ENCODE measurements at regions not wholly inside any gene's neighbourhood (a gene's known extent, or its start where the extent isn't known, plus 50 kb on each side); places are given as distances from the start of the nearest gene placed in this dataset.

- no peak for DNase-seq (ENCODE audit: low read depth in 2 of 3, low spot score in 2 of 3)
Measured at GRCh38 chr22:49642331-49642730, 185.3 kb downstream of the BRD1 start.

- DNase-seq (ENCODE audit: low read depth in 2 of 3, low spot score in 2 of 3): no peak
Measured at GRCh38 chr22:49641770-49642313, 185.8 kb downstream of the BRD1 start.

GRCh38 chr22:49640366-49641095 is 187.1 kb downstream of the BRD1 start:
- DNase-seq (ENCODE audit: low read depth in 2 of 3, low spot score in 2 of 3): no peak

GRCh38 chr22:49639956-49640355 is 187.7 kb downstream of the BRD1 start:
- no peak for DNase-seq (ENCODE audit: low read depth in 2 of 3, low spot score in 2 of 3)

GRCh38 chr22:49638788-49639187 is 188.9 kb downstream of the BRD1 start:
- no peak for DNase-seq (ENCODE audit: low read depth in 2 of 3, low spot score in 2 of 3)

GRCh38 chr22:49638001-49638400 is 189.7 kb downstream of the BRD1 start:
- DNase-seq (ENCODE audit: low read depth in 2 of 3, low spot score in 2 of 3): no peak

GRCh38 chr22:49637255-49637760 is 190.4 kb downstream of the BRD1 start:
- no peak for DNase-seq (ENCODE audit: low read depth in 2 of 3, low spot score in 2 of 3)

GRCh38 chr22:49636649-49637048 is 191.0 kb downstream of the BRD1 start:
- no peak for DNase-seq (ENCODE audit: low read depth in 2 of 3, low spot score in 2 of 3)

- no peak for DNase-seq (ENCODE audit: low read depth in 2 of 3, low spot score in 2 of 3)
Measured at GRCh38 chr22:49636214-49636613, 191.5 kb downstream of the BRD1 start.

GRCh38 chr22:49634006-49634772 is 193.5 kb downstream of the BRD1 start:
- DNase-seq (ENCODE audit: low read depth in 2 of 3, low spot score in 2 of 3): no peak

GRCh38 chr22:49633010-49633324 is 194.7 kb downstream of the BRD1 start:
- no peak for DNase-seq (ENCODE audit: low read depth in 2 of 3, low spot score in 2 of 3)

GRCh38 chr22:49632199-49633009 is 195.3 kb downstream of the BRD1 start:
- no peak for DNase-seq (ENCODE audit: low read depth in 2 of 3, low spot score in 2 of 3)

GRCh38 chr22:49630448-49630946 is 197.2 kb downstream of the BRD1 start:
- no peak for DNase-seq (ENCODE audit: low read depth in 2 of 3, low spot score in 2 of 3)

- DNase-seq (ENCODE audit: low read depth in 2 of 3, low spot score in 2 of 3): no peak
Measured at GRCh38 chr22:49629586-49630447, 197.9 kb downstream of the BRD1 start.

GRCh38 chr22:49629261-49629570 is 198.5 kb downstream of the BRD1 start:
- no peak for DNase-seq (ENCODE audit: low read depth in 2 of 3, low spot score in 2 of 3)

GRCh38 chr22:49628391-49629260 is 199.0 kb downstream of the BRD1 start:
- DNase-seq (ENCODE audit: low read depth in 2 of 3, low spot score in 2 of 3): no peak

GRCh38 chr22:49627217-49628181 is 200.2 kb downstream of the BRD1 start:
- DNase-seq (ENCODE audit: low read depth in 2 of 3, low spot score in 2 of 3): no peak

All from activated CD8-positive, alpha-beta memory T cell treated with anti-CD3 and anti-CD28 coated beads for 48 hours (primary cell).